Caco-2 (cell line): ENCODE measurements at regions not wholly inside any gene's neighbourhood (a gene's known extent, or its start where the extent isn't known, plus 50 kb on each side); places are given as distances from the start of the nearest gene placed in this dataset.

Experiments used
- BruUV-seq: library from RNA; stranded (reverse); fragments of 400-500 nt; replicated peaks from 2 replicates; lab custom pipeline; 2021; lab: Mats Ljungman, UMichigan
- CTCF ChIA-PET: fragments of 300-600 bp; sonication (Branson Sonifier 250); formaldehyde crosslinking; loops from one replicate; lab custom pipeline; 2022; ENCODE audit warnings: antibody characterized with exemption; lab: Charles Lee
- POLR2A ChIA-PET: fragments of 300-600 bp; sonication (Branson Sonifier 250); formaldehyde crosslinking; loops from one replicate; lab custom pipeline; 2022; ENCODE audit warnings: antibody characterized with exemption; lab: Charles Lee
- DNase-seq, 2 experiments: peaks; one replicate each; pipeline versions ENCODE4 v3.0.0 to v3.0.0-alpha.2; 2020 to 2022
- H3K27me3 ChIP-seq: replicated peaks from 2 replicates; pipeline ENCODE4 v1.6.0; 2011; ENCODE audit warnings: low read length; ENCODE audit not compliant: control insufficient read depth, insufficient read depth
- H3K36me3 ChIP-seq: 2 replicates; pipeline ENCODE4 v1.5.1; 2011; ENCODE audit warnings: low read length; ENCODE audit not compliant: control insufficient read depth, insufficient read depth
- H3K4me1 ChIP-seq: fragments of 250-450 bp; sonication (Bioruptor Pico); 2 replicates; pipeline ENCODE4 v1.5.1; 2020; ENCODE audit warnings: mild to moderate bottlenecking
- H3K4me3 ChIP-seq: 2 replicates; pipeline ENCODE4 v1.5.1; 2011; ENCODE audit warnings: low read depth, mild to moderate bottlenecking, control low read depth, low read length
- H3K9me3 ChIP-seq: fragments of 250-450 bp; sonication (Bioruptor Pico); 2 replicates; pipeline ENCODE4 v1.5.1; 2020; ENCODE audit warnings: mild to moderate bottlenecking, moderate library complexity
- H3K27ac Mint-ChIP-seq: one replicate; pipeline ENCODE4 v1.8.0; 2022; ENCODE audit warnings: mixed read lengths; ENCODE audit not compliant: unreplicated experiment
- H3K27me3 Mint-ChIP-seq: one replicate; pipeline ENCODE4 v1.8.0; 2022; ENCODE audit warnings: mixed read lengths; ENCODE audit not compliant: insufficient read depth, unreplicated experiment
- H3K36me3 Mint-ChIP-seq: one replicate; pipeline ENCODE4 v1.8.0; 2022; ENCODE audit warnings: mild to moderate bottlenecking, mixed read lengths; ENCODE audit not compliant: insufficient read depth, unreplicated experiment
- H3K4me1 Mint-ChIP-seq: one replicate; pipeline ENCODE4 v1.8.0; 2022; ENCODE audit warnings: low read depth, mixed read lengths; ENCODE audit not compliant: unreplicated experiment
- H3K4me3 Mint-ChIP-seq: one replicate; pipeline ENCODE4 v1.8.0; 2022; ENCODE audit warnings: mild to moderate bottlenecking, moderate library complexity, mixed read lengths; ENCODE audit not compliant: unreplicated experiment
- H3K9me3 Mint-ChIP-seq: one replicate; pipeline ENCODE4 v1.8.0; 2022; ENCODE audit warnings: mixed read lengths; ENCODE audit not compliant: unreplicated experiment
- CTCF ChIP-seq, 2 experiments: fragments of 200-600 bp in 1 of 2; IDR thresholded peaks; 1 replicate in 1 of 2; 2 replicates in 1 of 2; pipeline versions ENCODE4 v1.5.1 to v1.8.0; 2011 to 2022; ENCODE audit warnings: antibody characterized with exemption in 1 of 2, control low read depth in 1 of 2, inconsistent platforms in 1 of 2, low read depth in 1 of 2, low read length in 1 of 2, mild to moderate bottlenecking in 1 of 2, moderate library complexity in 1 of 2; ENCODE audit not compliant: insufficient read depth in 1 of 2, severe bottlenecking in 1 of 2, unreplicated experiment in 1 of 2
- intact Hi-C: fragments of 100-400 bp; cut with micrococcal nuclease; formaldehyde crosslinking; loops from one replicate; pipeline ENCODE4 v1.10.0; 2022; ENCODE audit not compliant: unreplicated experiment

GRCh38 chr20:24736844-24737211, 212.2 kb upstream of the CST7 start:
- Mint-ChIP-seq H3K27me3 (peaks cover 2% of the 10 kb centered on the region), H3K36me3 (no peaks in the 10 kb centered on the region), H3K9me3 (no peaks in the 10 kb centered on the region), H3K4me3 (no peak overlapping the region), H3K27ac (no peak overlapping the region), H3K4me1 (no peaks in the 10 kb centered on the region)
- ChIA-PET POLR2A (no interaction called here), CTCF (no interaction called here)
- no peak for DNase-seq
- no peak for TF ChIP-seq CTCF (IDR thresholded peaks at IDR 0.05; ENCODE audit: insufficient read depth in 1 of 2, low read depth in 1 of 2, low read length in 1 of 2, severe bottlenecking in 1 of 2, unreplicated experiment in 1 of 2)
- Histone ChIP-seq H3K4me1 (no peaks in the 10 kb centered on the region), H3K36me3 (no peaks in the 10 kb centered on the region), H3K27me3 (no peaks in the 10 kb centered on the region), H3K4me3 (no peak overlapping the region), H3K9me3 (no peaks in the 10 kb centered on the region)
- intact Hi-C loops = no loop called here
- BruUV-seq = no TSS peak

- no peak overlapping the region for H3K27ac Mint-ChIP-seq
- Histone ChIP-seq H3K27me3 (no peaks in the 10 kb centered on the region), H3K9me3 (no peaks in the 10 kb centered on the region), H3K4me3 (no peak overlapping the region), H3K4me1 (no peaks in the 10 kb centered on the region), H3K36me3 (no peaks in the 10 kb centered on the region)
- peaks cover 2% of the 10 kb centered on the region for H3K27me3 Mint-ChIP-seq
- no TSS peak for BruUV-seq
- POLR2A ChIA-PET = no interaction called here
- DNase-seq = no peak
- H3K36me3 Mint-ChIP-seq = no peaks in the 10 kb centered on the region
- TF ChIP-seq CTCF (IDR thresholded peaks at IDR 0.05; ENCODE audit: insufficient read depth in 1 of 2, low read depth in 1 of 2, low read length in 1 of 2, severe bottlenecking in 1 of 2, unreplicated experiment in 1 of 2) = no peak
- intact Hi-C loops = no loop called here
- H3K4me1 Mint-ChIP-seq = no peaks in the 10 kb centered on the region
- no peaks in the 10 kb centered on the region for H3K9me3 Mint-ChIP-seq
- H3K4me3 Mint-ChIP-seq = no peak overlapping the region
- CTCF ChIA-PET = no interaction called here
Observed at GRCh38 chr20:24737212-24737850, 211.7 kb upstream of the CST7 start.

DNA sequence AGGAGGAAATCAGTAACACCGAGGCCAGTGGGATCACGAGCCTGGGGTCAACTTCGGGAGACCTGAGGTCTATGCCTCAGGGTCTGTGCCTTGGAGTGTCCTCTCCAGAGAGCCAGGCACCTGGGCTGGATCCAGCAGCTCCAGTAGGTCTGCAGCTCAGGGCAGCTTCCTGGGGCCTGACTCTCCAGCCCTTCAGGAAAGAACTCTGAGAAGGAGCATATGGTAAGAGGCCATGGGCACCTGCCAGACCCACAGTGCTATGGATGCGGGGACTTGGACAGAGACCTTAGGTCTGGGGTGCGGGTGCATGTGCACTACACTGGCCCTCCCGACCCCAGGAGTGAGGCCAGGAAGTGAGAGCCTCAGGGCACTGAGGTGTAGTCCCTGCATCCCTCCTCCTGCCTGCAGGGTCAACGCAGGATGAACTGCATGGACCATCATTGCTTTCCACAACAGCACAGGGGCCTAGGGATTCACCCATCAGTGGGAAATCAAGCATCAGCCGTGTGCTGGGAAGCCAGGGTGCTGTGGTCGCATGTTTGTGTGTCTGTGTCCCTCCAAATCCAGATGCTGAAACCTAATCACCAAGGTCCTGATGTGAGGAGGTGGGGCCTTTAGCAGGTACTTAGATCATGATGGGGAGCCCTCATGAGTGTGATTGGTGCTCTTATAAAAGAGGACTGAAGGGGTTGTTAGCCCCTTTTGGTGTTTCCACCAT, 210.9 kb upstream of the CST7 start:
- H3K4me3 ChIP-seq = no peak overlapping the region
- no peaks in the 10 kb centered on the region for H3K4me1 ChIP-seq
- ChIA-PET POLR2A (no interaction called here), CTCF (no interaction called here)
- no peaks in the 10 kb centered on the region for H3K9me3 Mint-ChIP-seq
- DNase-seq = no peak
- TF ChIP-seq CTCF (IDR thresholded peaks at IDR 0.05; ENCODE audit: insufficient read depth in 1 of 2, low read depth in 1 of 2, low read length in 1 of 2, severe bottlenecking in 1 of 2, unreplicated experiment in 1 of 2) = no peak
- no peaks in the 10 kb centered on the region for H3K27me3 ChIP-seq
- no peaks in the 10 kb centered on the region for H3K36me3 Mint-ChIP-seq
- no TSS peak for BruUV-seq
- H3K27me3 Mint-ChIP-seq = peaks cover 2% of the 10 kb centered on the region
- no peaks in the 10 kb centered on the region for H3K36me3 ChIP-seq
- no peaks in the 10 kb centered on the region for H3K4me1 Mint-ChIP-seq
- H3K27ac Mint-ChIP-seq = no peak overlapping the region
- H3K9me3 ChIP-seq = no peaks in the 10 kb centered on the region
- intact Hi-C loops = no loop called here
- H3K4me3 Mint-ChIP-seq = no peak overlapping the region
